Peyer's patch (tissue), 4 donors: ENCODE measurements at regions not wholly inside any gene's neighbourhood (a gene's known extent, or its start where the extent isn't known, plus 50 kb on each side); places are given as distances from the start of the nearest gene placed in this dataset.

Source experiments
- CTCF ChIP-seq, 6 experiments: fragments of 450-650 bp in 4 of 6; fragments of 200-600 bp in 2 of 6; sonication (generic) in 1 of 6; IDR thresholded peaks; one replicate each; pipeline ENCODE4 v1.5.1; 2017 to 2019; ENCODE audit warnings: antibody characterized with exemption in 6 of 6, mild to moderate bottlenecking in 3 of 6, moderate library complexity in 1 of 6
- POLR2A ChIP-seq, 2 donors: fragments of 450-650 bp; IDR thresholded peaks; one replicate each; pipeline ENCODE4 v1.5.1; 2017; ENCODE audit warnings: antibody characterized with exemption in 2 of 2, mild to moderate bottlenecking in 2 of 2, moderate library complexity in 2 of 2

- no peak for TF ChIP-seq CTCF (IDR thresholded peaks at IDR 0.05)
- no peak for TF ChIP-seq POLR2A (IDR thresholded peaks at IDR 0.05)
These were observed 399.4 kb downstream of the KCNRG start for GRCh38 chr13:50414640-50415039.
